ENCODE measurements at regions not wholly inside any gene's neighbourhood (a gene's known extent, or its start where the extent isn't known, plus 50 kb on each side); places are given as distances from the start of the nearest gene placed in this dataset.

DNA sequence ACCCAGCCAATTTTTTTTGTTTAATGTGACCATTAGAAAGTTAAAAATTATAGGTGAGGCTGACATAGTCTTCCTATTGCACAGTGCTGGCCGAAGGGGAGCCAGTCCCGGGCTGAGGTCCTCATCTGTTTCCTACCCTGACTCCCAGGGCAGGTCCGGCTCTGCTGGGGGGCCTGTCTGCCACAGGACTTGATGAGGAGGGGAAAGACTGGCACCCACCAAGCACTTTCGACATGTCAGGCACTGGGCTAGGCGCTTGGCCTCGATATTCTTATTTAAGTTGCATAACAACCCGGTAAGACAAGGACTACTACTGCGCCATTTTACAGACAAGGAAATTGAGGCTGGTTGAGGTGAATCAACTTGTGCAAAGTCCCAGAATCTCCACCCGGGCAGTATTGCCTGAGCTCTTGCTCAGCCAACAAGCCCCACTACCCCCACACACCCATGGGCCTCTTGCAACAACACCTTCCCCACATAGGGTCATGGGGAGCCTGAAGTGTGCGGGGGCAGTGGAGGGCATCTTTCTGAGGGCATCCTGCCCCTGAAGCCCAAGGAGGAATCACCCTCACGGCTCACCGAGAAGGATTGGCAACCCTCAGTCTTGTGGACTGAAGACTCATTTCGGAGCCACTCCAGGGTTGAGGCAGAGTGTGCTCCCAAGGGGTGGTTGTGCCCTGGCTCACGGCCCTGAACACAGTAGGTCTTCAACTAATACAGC, 62.7 kb upstream of the LINC01488 start:
- peaks cover 0 to 13% (median 5%) of the 10 kb centered on the region in 4 experiments; a peak in 4 of 7 replicates for H3K4me1 ChIP-seq (replicated peaks in 1 of 4; ENCODE audit: control insufficient read depth in 3 of 4, insufficient read depth in 4 of 4, low read length in 3 of 4)
- no peak overlapping the region for H3K56ac ChIP-seq (replicated peaks; ENCODE audit: insufficient read length, low read depth, low read length)
- H3K9ac ChIP-seq (replicated peaks in 1 of 4; ENCODE audit: extremely low read depth in 1 of 4, low read depth in 3 of 4, low read length in 3 of 4), result no peak overlapping the region
- H3K4me2 ChIP-seq (ENCODE audit: insufficient read depth in 1 of 2, low read depth in 2 of 2, low read length in 2 of 2), result no peak overlapping the region
- H3K18ac ChIP-seq (ENCODE audit: extremely low read depth, low read length), result no peak overlapping the region
- no peak overlapping the region for H4K5ac ChIP-seq (ENCODE audit: insufficient read length, low read depth, low read length)
- H3K27ac ChIP-seq (ENCODE audit: low read depth, low read length), result no peak overlapping the region
- no peak overlapping the region; the same call in 1 of the 2 replicates for H2BK15ac ChIP-seq (ENCODE audit: low read length)
- no peak overlapping the region for H3K4me3 ChIP-seq (ENCODE audit: extremely low read depth in 1 of 4, insufficient read depth in 2 of 4, low read depth in 3 of 4, low read length in 4 of 4)
- no peaks in the 10 kb centered on the region for H4K20me1 ChIP-seq (replicated peaks in 1 of 2; ENCODE audit: control insufficient read depth in 1 of 2, insufficient read depth in 2 of 2, low read length in 2 of 2)
- H2BK12ac ChIP-seq (ENCODE audit: low read depth, low read length), result 0 out of 2 replicates have a peak overlapping the region, but pooled peaks have one; percentile 29
- H2BK5ac ChIP-seq (ENCODE audit: low read depth, low read length), result no peak overlapping the region
- H3K36me3 ChIP-seq (ENCODE audit: control insufficient read depth in 2 of 4, insufficient read depth in 4 of 4, low read length in 3 of 4), result no peaks in the 10 kb centered on the region
- no peaks in the 10 kb centered on the region for H3K27me3 ChIP-seq (replicated peaks in 1 of 4; ENCODE audit: control insufficient read depth in 3 of 4, extremely low read depth in 1 of 4, insufficient read depth in 3 of 4, low read length in 3 of 4)
- CTCF ChIA-PET (ENCODE audit: partially characterized antibody), result interaction anchor here (1.0 to 1.2 kb wide), 2 partner anchors 8 to 130 kb away, joined by 4 read pairs; no protein-coding TSS in a partner anchor
- H3K79me1 ChIP-seq (ENCODE audit: low read depth, low read length), result no peaks in the 10 kb centered on the region
- peak overlapping the region; percentile 57; the same call in 1 of the 2 replicates for H4K8ac ChIP-seq (ENCODE audit: extremely low read depth, insufficient read depth, low read length)
- H2AK5ac ChIP-seq (ENCODE audit: low read depth, low read length), result no peak overlapping the region
- no peak overlapping the region for H2BK20ac ChIP-seq (ENCODE audit: low read length)
- H3K23ac ChIP-seq (ENCODE audit: insufficient read length), result no peak overlapping the region
- H2BK120ac ChIP-seq (replicated peaks; ENCODE audit: low read depth, low read length), result no peak overlapping the region
- POLR2A ChIA-PET (ENCODE audit: partially characterized antibody), result interaction anchor here (0.9 to 1.0 kb wide), 2 partner anchors 9 to 40 kb away, joined by 3 read pairs; no protein-coding TSS in a partner anchor
- no peak for FAIRE-seq
- H4K91ac ChIP-seq (replicated peaks; ENCODE audit: insufficient read length, low read length), result no peak overlapping the region
- DNase-seq (ENCODE audit: low read depth in 1 of 2, low spot score in 2 of 2), result no peak
- no peaks in the 10 kb centered on the region for H3K79me2 ChIP-seq (ENCODE audit: control insufficient read depth in 1 of 2, insufficient read depth in 2 of 2, low read length in 2 of 2)
- no peak overlapping the region for H2AFZ ChIP-seq (ENCODE audit: low read length)
- H3K9me3 ChIP-seq (ENCODE audit: insufficient read depth in 2 of 2, low read depth in 1 of 2, low read length in 1 of 2), result no peaks in the 10 kb centered on the region
- no peak overlapping the region for H3K14ac ChIP-seq (ENCODE audit: insufficient read length)
- no peaks in the 10 kb centered on the region for H3K23me2 ChIP-seq (ENCODE audit: low read depth, low read length)
- no peak overlapping the region for H3K4ac ChIP-seq (replicated peaks; ENCODE audit: insufficient read length, low read depth, low read length)
- WGBS, 2 experiments (ENCODE audit: extremely low coverage in 1 of 2, insufficient coverage in 1 of 2, insufficient read length in 1 of 2, insufficient replicate concordance in 2 of 2, low coverage in 1 of 2, low lambda C conversion rate in 2 of 2, missing lambda C conversion rate in 1 of 2), result 72% methylated on average over 14 of the region's 14 CpGs; no CpG with 5 or more reads in 1 of the 2 experiments
- TF ChIP-seq GABPA (IDR thresholded peaks at IDR 0.05; ENCODE audit: borderline replicate concordance, insufficient read depth, low read length) (no peak), NANOG (IDR thresholded peaks at IDR 0.05; ENCODE audit: insufficient read depth, low read depth, low read length, poor library complexity, severe bottlenecking) (no peak), BCL11A (IDR thresholded peaks at IDR 0.05; ENCODE audit: low read depth in 2 of 2, low read length in 2 of 2) (no peak), CREB1 (IDR thresholded peaks at IDR 0.05) (no peak), ATF2 (IDR thresholded peaks at IDR 0.05; ENCODE audit: low read length) (no peak), EGR1 (IDR thresholded peaks at IDR 0.05; ENCODE audit: borderline replicate concordance, low read depth, low read length) (no peak), CHD2 (IDR thresholded peaks at IDR 0.05; ENCODE audit: low read length) (no peak), TAF1 (IDR thresholded peaks at IDR 0.05; ENCODE audit: low read depth, low read length) (no peak), KDM4A (IDR thresholded peaks at IDR 0.05; ENCODE audit: low read depth, low read length, severe bottlenecking) (no peak), SIN3A (conservative IDR thresholded peaks at IDR 0.05 in 1 of 2, IDR thresholded peaks at IDR 0.05 in 1 of 2; ENCODE audit: low read depth in 1 of 2, low read length in 2 of 2) (no peak), RFX5 (IDR thresholded peaks at IDR 0.05; ENCODE audit: borderline replicate concordance, low read depth, low read length) (no peak)

All from H1 (cell line).